Erythroblast (primary cell): ENCODE measurements at regions not wholly inside any gene's neighbourhood (a gene's known extent, or its start where the extent isn't known, plus 50 kb on each side); places are given as distances from the start of the nearest gene placed in this dataset.

Source experiments
- GATA1 ChIP-seq: IDR thresholded peaks from 2 replicates; pipeline ENCODE4 v1.6.1; 2011; ENCODE audit warnings: low read depth, mild to moderate bottlenecking, control low read depth, low read length, moderate library complexity
- POLR2A ChIP-seq: IDR thresholded peaks from 2 replicates; pipeline ENCODE4 v1.6.1; 2011; ENCODE audit warnings: mild to moderate bottlenecking, low read length

- TF ChIP-seq POLR2A, result no peak
- TF ChIP-seq GATA1, result no peak
Measured at GRCh38 chr6:44522871-44523270, 135.4 kb downstream of the CDC5L start.
